Stimulated activated naive CD4-positive, alpha-beta T cell (primary cell): ENCODE measurements at regions not wholly inside any gene's neighbourhood (a gene's known extent, or its start where the extent isn't known, plus 50 kb on each side); places are given as distances from the start of the nearest gene placed in this dataset.
"Not testable (repeated sequence)": the region's sequence is repeated elsewhere in the genome, so short reads cannot be mapped to it uniquely, and the experiment has no call there.

ENCODE experiments used
- DNase-seq, 6 experiments: peaks; one replicate each; lab custom pipeline; 2025; lab: John Stamatoyannopoulos, UW

DNA sequence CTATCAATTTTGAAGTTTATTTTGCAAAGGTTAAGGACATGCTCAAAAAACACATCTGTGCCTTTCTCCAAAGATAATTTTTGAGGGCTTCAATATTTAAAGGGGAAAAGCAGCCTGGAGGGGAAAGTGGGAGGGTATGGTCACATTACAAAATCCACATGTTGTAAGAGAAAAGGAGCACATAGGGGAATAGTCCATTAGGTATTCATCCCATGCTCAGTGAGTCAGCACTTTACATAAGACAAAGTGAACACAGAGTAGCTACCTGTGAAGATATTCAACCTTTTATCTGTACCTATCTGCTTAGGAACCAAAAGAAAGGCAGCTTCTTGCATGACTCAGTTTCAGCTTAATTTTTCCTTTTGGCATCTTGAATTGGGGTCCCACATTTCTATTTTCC, 932.0 kb downstream of the SLITRK6 start:
- no peak for DNase-seq

DNA sequence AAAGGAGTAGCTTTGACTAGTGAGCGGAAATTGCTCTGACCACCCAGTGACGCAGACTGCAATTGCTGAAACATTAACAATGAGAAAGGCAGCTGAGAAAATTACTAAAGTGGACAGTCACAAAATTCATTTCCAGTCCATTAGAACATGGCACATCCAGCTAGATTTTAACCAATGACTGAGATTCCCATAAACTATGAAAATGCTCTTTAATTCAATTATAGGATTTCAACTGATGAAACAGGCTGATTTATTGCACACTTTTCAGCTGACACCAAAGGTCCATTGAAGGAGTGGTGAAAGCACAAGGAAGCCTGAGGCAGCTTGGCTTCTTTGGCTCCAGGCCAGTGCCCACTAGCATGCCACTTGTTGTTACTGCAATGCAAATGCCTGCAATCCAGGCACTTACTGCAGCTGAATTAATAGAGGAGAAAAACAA, 933.4 kb downstream of the SLITRK6 start:
- DNase-seq: no peak

DNA sequence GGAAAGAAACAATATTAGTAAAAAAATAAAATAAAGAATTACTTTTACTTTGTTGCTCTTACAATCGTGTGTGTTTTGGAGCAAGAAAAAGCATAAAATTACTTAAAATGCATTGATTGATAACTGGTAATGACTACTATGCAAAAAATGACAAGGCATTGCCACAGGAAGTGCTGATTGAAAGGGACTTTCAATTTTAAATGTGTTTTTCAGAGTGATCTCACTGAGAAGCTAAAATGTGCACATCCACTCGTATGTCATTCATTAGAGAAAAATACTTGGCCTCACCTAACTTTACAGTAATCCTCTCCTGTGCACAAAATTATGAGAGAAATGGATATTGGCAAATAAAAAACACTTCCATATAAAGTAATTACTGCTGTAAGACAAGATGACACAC, 934.9 kb downstream of the SLITRK6 start:
- DNase-seq: no peak

DNA sequence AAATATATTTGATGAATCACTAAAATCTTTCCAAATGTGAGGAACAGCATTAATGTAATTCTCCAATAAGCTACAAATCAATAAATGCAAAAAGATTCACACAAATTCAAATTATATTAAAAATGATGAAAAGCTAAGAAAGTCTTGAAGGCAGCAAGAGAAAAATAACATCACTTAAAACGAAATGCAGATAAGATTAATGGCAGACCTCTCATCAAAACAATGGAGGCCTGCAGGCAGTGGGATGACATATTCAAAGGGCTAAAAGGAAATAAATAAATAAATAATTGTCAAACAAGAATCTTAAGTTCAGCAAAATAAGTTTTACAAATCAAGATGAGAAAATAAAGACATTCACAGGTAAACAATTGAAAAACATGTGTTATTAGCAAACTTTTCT, 952.1 kb downstream of the SLITRK6 start:
- DNase-seq: no peak

DNA sequence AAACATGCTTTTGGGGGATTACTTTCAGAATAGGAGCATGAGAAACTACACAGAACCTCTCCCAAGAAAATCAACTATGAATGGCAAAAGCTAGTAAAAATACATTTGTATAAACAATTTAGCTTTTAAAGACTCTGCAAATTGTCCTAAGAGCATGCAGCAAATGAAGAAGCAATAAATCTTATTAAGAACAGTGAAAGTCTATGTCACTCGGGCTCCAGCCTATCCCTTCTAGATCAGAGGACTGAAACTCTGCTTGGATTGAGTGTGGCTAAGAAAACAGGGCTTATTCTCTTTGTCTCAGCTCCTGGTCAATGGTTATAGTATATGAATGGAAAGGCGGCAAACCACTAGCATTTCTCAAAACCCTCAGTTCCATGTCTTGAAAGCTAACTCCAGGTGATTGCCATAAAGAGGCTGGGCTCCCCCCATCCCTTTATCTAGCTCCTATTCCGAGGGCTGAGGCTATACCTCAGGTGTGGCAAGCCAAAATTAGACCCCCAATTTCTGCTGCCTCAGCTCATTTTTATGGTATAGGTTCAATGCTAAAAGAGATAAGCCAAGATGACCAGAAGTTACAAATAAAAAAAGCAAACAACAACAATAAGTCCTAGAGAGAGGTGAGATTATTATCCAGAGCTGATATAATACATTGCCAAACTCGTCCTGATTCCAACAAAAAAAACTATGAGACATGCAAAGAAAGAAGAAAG, 953.2 kb downstream of the SLITRK6 start:
- DNase-seq: no peak

DNA sequence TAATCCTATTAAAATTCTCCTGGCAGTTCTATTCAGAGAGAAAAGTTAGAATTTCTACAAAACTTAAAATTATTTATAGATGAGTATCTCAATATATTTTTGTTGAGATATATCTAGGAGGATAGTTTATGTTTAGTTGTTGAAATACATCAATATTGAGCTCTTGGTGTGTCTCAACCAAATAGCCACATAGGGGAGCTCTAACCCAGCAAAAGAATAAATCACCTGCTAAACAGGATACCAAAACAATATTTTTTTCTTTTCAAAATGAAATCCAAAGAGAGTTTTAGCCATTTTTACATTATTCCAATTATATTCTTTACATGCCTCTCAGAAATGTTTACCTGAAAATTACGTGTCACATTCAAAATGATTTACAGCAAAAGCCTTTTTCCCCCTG, 954.7 kb downstream of the SLITRK6 start:
- DNase-seq: no peak

DNA sequence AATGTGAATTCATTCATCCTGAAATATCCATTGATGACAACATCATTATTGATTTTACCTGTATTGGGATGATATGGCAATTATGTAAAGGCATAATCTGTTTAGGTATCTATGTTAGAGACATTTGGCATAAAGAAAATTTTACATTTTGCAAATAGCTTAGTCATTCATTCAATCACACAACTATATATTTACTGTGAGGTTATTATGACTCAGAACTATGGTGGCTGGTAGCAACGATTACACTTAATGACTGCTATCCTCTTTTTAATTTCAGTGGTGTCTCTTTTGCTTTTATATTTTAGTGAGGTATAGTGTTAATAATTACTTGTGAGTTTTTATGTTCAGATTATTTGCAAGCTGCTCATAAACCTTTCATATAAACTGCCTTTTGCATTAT, 955.9 kb downstream of the SLITRK6 start:
- DNase-seq: no peak

DNA sequence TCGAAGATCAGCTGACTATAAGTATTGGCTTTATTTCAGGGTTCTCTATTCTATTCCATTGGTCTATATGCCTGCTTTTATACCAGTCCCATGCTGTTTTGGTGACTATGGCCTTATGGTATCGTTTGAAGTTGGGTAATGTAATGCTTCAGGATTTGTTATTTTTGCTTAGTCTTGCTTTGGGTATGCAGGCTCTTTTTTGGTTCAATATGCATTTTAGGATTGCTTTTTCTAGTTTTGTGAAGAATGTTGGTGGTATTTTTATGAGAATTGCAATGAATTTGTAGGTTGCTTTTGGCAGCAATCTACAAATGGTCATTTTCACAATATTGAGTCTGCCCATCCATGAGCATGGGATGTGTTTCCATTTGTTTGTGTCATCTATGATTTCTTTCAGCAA, 951.9 kb upstream of the SLITRK1 start:
- no peak for DNase-seq

DNA sequence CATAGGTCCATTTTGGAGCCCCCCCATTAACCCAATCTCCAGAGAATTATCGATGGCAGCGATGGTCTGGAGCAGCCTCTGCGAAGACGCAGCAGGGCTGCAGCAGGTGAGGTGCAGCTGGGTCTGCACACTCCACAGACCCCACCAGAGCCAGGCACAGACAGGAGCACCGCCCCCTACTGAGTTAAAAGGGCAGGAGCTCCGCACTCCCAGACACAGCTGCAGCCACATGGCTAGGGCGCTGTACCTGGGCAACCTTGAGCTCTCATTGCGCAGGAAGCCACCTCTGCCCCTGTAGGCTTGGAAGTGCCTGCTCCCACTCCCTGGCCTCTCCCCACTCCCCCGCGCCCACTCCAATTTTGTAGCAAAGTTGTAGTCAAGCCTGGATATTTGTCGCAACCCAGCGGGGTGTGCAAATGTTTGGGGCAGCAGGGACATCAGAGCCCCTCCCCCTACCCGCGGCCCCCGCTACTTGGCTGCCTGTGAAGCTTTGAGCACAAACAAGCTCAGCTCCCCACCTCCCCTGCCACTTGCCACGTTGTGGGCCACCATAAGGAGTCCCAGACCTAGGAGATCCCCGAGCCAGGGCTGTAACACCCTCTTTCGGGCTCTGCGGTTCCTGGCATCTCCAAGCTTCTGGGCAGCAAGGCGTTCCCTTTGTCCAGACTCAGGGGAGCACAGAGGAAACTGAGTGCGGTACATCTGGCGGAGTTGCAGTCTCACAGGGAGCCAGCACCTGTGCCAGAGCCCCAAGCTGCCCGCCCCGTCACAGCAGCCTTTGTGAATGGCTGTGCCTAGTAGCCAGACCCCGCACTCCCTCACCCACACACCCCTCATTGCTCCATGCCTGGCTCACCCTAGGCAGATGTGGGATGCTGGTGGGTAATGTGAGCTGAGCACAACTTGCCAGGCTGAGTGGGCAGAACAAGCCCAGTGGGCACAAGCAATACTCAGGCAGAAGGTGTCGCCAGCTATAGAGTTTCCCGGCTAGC, 949.7 kb upstream of the SLITRK1 start:
- DNase-seq: no peak

DNA sequence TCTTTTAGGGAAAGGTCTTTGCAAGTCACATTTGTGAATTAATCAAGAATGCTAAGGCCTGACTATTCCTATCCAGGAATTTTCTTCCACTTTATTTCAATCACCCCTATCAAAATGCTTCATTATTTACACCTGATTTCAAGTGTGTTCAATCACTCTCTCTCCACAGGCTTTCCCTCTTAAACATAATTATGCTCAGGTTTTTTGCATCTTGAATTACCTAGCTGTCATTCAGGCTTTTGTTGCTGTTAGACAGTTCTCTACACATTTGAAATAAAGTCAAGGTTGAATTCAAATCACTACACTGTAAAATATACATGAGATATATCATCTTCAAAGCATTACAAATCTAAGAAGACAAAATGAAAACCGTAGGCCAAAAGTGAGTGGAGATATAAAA, 941.3 kb upstream of the SLITRK1 start:
- DNase-seq: no peak

DNA sequence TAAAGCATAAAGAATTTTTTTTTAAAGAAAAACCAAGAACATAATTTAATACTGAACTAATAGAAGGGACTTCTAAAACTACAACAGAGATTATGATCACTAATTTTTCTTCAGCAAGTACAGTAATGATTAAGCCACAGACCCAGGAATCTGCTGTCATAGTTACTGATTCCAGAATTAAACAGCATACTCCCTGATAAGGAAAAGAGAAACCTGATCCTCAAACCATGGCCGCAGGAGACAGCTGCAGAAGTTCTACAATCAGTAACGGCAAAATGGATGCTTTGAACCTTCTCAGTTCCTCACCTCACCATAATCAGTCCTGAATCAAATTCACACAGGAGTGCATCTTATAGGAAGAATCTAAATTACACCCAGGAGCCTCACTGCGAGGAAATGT, 939.0 kb upstream of the SLITRK1 start:
- no peak for DNase-seq

DNA sequence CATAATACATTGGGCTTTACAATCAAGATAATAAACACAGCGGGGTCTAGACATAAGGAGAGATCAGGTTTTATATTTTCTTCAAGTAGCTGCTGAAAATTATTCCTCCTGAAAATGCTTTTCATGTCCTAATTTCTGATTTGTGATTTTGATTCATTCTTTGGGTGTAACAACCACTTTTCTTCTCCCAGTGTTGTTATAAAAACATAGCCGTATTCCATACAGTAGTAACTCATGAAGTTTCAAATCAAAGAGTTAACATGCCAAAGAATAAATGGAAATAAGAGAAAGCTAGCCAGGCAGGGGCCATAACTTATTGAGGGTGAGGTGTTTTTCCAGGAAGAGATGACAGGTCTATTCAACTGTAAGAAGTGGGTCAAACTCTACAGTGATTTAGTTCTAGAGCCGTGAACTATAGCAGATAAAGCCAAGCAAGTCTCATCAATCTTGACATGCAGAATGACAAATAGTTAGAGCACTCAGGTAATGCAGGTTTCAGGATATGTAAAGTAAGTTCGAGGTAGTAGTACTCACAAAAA, 934.4 kb upstream of the SLITRK1 start:
- DNase-seq: no peak

DNA sequence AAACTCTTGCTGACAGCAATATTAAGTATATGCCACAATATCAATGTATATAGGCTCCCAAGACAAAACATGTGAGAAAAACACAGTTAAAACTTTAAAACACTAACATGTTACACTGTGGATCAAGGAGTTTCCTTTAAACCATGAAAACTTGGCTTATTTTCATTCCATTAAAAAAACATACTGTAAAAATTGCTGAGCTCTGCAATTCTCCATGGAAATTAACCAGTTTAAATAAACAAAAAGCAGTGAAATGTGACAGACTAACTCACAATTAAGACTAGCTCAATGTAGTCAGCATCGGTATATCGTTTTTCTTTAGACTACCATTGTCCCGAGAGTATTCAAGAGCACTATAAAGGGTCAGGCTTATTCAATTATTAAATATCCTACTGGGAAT, 930.5 kb upstream of the SLITRK1 start:
- no peak for DNase-seq

DNA sequence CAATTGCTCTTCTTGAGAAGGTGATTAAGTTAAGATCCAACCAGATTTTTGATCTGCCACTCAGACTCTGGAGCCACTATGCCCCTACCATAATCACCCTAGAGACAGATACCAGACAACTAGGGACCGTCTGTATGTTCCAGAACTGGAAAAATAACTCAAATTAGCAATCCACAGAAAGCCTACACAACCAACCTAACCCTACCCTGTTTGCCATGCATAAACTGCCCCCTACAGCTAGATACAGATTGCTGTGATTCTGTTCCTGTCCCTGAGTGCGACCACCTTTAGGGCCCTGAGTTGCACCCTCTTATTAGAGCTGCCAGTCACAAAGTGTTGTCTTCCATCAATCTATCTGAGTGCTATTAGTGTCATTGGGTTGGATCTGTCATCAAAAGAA, 929.8 kb upstream of the SLITRK1 start:
- DNase-seq: no peak

DNA sequence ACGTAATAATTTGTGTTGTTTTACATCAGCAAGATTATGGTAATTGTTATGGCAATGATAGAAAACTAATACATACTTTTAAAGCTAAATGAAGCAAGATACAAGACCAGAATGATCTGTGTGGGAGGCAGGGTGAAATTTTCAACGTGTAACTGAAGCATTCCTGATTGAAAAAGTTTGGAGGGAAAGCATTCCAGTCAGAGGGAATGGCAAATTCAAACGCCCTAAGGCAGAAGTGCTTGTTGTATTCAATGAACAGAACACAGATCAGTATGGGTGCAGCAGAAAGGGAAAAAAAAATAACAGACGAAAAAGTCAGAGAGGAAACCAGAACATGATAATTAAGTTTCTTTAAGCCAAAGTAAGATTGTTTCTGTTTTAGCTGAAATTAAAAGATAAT, 928.5 kb upstream of the SLITRK1 start:
- no peak for DNase-seq

DNA sequence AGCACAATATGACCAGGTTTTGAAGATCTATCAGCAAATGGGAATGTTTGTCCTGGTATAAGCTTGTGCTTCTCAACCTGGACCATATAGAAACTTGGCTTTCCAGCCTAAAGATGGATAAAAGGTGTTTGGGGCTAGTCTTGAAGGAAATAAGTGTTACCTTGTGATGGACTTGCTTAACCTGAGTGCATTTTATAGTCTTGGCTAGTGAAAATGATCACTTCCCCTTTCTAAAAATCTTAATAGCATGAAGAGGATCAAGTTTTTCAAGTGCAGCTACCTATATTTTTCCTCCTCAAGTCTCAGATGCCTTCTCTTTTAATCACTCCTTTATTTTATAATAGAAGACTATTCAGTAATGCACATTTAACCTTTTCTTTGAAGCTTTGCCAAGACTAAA, 919.8 kb upstream of the SLITRK1 start:
- no peak for DNase-seq

DNA sequence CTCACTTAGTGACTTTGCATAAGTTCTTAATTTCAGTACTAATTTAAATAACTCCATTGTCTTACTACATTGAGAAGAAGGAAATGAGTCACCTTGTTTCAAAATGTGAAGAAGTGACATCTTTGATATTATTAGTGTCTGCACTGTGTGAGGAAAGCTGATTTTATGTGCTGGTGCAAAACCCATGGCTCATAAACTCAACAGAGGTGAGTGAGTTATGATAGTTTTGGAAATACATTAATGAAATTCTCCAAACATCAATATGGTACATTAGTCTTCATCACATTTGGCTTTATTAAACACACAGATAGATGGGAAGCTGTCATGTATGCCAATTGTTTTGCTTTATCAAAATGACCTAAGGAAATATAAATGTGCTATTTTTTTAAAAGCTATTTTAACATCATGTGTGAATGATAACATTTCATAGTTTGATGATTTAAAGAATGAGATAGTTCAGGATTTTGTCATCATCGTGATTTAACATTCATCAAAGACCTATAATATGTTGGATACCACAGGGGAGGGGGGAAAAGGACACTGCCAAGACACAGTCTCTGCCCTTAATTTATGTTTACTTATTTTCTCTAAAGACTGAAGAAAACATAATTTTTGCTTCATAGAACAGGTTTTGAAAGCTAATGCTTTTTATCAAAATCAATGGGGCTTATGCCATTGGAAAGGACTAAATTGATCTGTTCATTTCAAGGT, 902.3 kb upstream of the SLITRK1 start:
- DNase-seq: no peak

DNA sequence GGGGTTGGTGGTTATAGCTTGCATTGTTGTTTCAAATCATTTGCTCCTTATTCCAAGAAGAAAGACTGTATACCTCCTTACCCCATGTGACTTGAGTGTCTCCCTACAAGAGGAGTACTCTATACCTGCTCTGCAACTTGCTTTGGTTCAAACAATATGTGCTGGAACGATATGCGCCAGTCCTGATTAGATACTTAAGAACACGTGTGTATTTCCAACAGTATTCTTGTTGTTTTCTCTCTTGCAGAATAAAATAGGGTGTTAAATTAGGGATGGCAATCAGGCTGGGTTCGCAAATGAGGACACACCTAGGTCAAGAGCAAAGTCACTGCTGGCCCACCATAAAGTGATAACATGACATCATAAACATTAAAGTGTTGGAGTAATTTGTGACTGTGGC, 895.0 kb upstream of the SLITRK1 start:
- DNase-seq: no peak

DNA sequence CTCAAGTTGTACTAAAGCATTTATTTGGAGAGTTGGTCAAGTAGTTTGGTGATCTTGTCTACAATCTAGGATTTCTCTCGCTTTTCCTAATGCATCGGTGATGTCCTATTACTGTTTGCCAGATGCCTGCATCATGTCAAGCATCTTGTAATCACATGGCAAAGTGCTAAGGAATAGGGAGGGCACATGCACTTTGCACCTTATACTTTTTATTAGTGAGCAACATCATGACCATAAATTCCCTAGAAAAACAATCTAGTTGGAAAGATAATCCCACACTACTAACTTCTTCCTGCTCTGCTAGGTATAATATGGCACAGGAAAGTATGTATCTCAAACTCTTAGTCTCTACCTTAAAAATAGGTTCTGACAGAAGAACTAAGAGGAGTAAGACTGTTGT, 894.3 kb upstream of the SLITRK1 start:
- DNase-seq: no peak

DNA sequence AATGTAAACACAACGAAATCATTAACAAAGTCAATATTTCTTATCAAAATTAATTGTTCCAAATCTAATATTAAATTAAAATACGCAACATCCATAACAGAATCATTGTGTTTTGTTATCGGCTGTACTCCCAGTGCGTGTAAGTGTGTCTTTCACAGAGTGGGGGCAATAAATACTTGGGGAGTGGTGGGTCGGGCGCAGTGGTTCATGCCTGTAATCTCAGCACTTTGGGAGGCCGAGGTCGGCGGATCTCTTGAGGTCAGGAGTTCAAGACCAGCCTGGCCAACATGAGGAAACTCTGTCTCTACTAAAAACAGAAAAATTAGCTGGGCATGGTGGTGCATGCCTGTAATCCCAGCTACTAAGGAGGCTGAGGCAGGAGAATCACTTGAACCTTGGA, 893.6 kb upstream of the SLITRK1 start:
- DNase-seq: not testable (repeated sequence)

DNA sequence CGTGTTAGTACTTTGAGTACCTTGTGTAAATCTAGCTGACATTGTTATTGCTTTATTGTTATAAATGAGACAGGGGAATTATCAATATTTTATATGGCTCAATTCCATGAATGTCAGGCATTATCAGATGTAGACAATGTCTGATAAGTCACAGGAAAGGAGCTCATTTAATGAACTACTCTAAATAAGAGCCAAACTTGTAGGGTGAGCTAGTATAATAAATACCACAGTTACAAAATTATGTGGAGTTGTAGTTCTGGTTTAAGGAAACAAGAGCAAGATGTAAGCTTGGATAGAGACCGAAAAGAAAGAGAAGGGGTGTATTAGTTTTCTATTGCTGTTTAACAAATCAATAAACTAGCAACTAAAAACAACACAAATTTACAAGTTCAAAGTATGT, 891.8 kb upstream of the SLITRK1 start:
- no peak for DNase-seq

DNA sequence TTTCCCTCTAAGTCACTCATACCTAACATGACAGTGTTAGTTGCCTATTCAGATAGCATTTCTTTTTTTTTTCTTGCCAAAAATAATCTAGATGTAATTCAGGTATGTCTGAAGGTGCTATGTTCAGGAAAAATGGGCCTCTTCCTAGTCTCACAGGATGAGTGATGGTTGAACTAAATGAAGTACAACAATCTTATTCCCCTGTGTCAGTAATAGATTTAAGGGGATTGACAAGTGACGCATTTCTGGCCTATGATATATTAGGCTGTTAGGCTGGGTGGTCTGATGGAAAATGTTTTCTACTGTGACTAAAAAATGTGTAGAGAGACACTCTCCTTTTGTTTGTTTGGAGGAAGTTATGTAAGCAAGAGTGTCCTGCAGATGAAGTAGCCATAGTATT, 878.7 kb upstream of the SLITRK1 start:
- DNase-seq: no peak
